ENCODE measurements at regions not wholly inside any gene's neighbourhood (a gene's known extent, or its start where the extent isn't known, plus 50 kb on each side); places are given as distances from the start of the nearest gene placed in this dataset.
A peak's percentile ranks its signal among the peaks of the same experiment; 100 is the strongest.

DNA sequence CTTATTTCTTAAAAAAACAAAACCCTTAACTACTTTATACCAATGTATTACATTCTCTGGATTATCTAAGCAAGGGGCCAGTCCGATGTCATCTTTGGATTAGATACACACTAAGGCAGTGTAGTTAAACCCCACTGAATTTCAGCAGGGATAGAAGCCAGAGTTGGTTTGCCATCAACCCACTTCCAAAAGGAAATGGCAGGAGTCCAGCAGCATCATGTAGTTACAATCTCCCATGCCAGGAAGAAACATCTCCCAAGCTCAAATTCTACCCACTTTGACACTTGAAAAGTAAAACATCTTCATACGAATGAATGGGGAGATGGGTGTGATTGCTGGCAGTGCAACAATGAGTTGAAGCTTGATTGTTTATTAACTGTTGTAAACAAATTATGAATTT lies 203.5 kb upstream of the PLXNC1 start:
- TF ChIP-seq, protein P1, sequence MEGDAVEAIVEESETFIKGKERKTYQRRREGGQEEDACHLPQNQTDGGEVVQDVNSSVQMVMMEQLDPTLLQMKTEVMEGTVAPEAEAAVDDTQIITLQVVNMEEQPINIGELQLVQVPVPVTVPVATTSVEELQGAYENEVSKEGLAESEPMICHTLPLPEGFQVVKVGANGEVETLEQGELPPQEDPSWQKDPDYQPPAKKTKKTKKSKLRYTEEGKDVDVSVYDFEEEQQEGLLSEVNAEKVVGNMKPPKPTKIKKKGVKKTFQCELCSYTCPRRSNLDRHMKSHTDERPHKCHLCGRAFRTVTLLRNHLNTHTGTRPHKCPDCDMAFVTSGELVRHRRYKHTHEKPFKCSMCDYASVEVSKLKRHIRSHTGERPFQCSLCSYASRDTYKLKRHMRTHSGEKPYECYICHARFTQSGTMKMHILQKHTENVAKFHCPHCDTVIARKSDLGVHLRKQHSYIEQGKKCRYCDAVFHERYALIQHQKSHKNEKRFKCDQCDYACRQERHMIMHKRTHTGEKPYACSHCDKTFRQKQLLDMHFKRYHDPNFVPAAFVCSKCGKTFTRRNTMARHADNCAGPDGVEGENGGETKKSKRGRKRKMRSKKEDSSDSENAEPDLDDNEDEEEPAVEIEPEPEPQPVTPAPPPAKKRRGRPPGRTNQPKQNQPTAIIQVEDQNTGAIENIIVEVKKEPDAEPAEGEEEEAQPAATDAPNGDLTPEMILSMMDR (IDR thresholded peaks at IDR 0.05), result no peak
- no peaks in the 10 kb centered on the region for H3K36me3 ChIP-seq
- no peak overlapping the region for H3K27ac ChIP-seq
- no peaks in the 10 kb centered on the region for H3K27me3 ChIP-seq
- H3K4me1 ChIP-seq, result peaks cover 0 to 11% (median 0%) of the 10 kb centered on the region in 4 donors
- DNase-seq, result no peak
- no peak overlapping the region for H3K4me3 ChIP-seq
- intact Hi-C loops (cut with DNase I; ENCODE audit: low total_unique reads), result no loop called here
- peaks cover 0 to 6% (median 0%) of the 10 kb centered on the region in 3 donors for H3K9me3 ChIP-seq

DNA sequence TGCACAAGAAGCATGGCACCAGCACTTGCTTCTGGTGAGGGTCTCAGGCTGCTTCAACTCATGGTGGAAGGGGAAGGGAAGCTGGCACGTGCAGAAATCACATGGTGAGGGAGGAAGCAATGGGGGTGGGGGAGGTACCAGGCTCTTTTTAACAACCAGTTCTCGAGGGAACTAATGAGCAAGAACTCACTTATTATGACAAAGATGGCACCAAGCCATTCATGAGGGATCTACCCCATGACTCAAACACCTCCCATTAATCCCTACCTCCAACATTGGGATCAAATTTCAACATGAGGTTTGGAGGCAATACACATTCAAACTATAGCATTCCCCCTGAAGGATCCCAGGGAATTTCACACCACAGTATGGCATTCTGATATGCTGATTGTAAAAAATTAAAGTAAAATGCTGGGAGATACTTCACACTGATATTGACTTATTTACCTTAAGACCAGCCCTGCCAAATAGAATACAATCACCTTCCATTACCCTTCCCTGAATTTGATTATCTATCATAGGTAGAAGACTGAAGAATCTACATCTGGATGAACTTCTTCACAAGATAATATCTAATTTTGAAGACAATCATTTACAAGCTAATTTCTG lies 201.7 kb upstream of the PLXNC1 start:
- Histone ChIP-seq H3K9me3 (peaks cover 0 to 6% (median 0%) of the 10 kb centered on the region in 3 donors), H3K27me3 (no peaks in the 10 kb centered on the region), H3K4me3 (no peak overlapping the region), H3K4me1 (peaks cover 0 to 21% (median 0%) of the 10 kb centered on the region in 4 donors), H3K36me3 (no peaks in the 10 kb centered on the region), H3K27ac (no peak overlapping the region)
- TF ChIP-seq, protein P1 (IDR thresholded peaks at IDR 0.05), result no peak
- intact Hi-C loops (cut with DNase I; ENCODE audit: low total_unique reads), result no loop called here
- no peak for DNase-seq

DNA sequence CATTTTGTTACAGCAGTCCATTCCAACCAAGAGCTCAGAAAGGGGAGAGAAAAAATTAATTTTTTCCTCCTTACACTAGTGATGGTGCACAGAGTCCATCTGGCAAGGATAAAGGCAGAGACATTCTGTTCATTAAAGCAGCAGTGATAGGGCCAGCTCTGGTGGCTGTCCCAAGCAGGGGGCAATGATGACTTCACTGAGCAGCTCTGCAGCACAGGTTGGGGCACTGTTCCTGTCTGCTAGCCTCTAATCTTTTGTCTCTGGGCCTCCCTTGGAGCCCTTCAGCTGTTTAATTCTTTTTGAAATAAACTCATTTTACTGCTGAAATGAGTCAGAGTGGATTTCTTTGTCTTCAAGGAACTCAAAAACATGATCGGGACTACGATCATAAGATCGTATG lies 200.9 kb upstream of the PLXNC1 start:
- H3K36me3 ChIP-seq, result no peaks in the 10 kb centered on the region
- H3K9me3 ChIP-seq, result peaks cover 0 to 6% (median 0%) of the 10 kb centered on the region in 3 donors
- no peak for DNase-seq
- H3K27me3 ChIP-seq, result no peaks in the 10 kb centered on the region
- intact Hi-C loops (cut with DNase I; ENCODE audit: low total_unique reads), result no loop called here
- H3K27ac ChIP-seq, result no peak overlapping the region
- TF ChIP-seq, protein P1 (IDR thresholded peaks at IDR 0.05), result no peak
- H3K4me3 ChIP-seq, result no peak overlapping the region
- peaks cover 0 to 21% (median 0%) of the 10 kb centered on the region in 4 donors for H3K4me1 ChIP-seq

DNA sequence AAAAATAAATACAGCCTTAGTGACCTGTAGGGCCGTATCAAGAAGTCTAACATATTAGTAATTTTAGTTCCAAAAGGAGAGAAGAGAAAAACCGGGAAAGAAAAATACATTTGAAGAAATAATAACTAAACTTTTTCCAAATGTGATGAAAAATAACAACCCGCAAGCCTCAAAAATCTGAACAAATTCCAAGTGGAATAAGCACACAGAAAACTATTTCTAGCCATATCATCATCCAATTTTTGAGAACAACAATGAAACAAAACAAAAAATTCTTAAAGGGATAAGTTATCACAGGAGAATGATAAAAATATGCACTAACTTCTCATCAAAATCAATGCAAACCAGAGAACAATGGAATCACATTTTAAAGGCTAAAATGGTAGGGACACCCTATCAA lies 198.1 kb upstream of the PLXNC1 start:
- Histone ChIP-seq H3K4me3 (no peak overlapping the region), H3K27ac (no peak overlapping the region), H3K4me1 (peaks cover 0 to 22% (median 0%) of the 10 kb centered on the region in 4 donors), H3K36me3 (no peaks in the 10 kb centered on the region), H3K9me3 (peaks cover 0 to 6% (median 0%) of the 10 kb centered on the region in 3 donors), H3K27me3 (no peaks in the 10 kb centered on the region)
- intact Hi-C loops (cut with DNase I; ENCODE audit: low total_unique reads), result no loop called here
- TF ChIP-seq, protein P1 (IDR thresholded peaks at IDR 0.05), result no peak
- no peak for DNase-seq

DNA sequence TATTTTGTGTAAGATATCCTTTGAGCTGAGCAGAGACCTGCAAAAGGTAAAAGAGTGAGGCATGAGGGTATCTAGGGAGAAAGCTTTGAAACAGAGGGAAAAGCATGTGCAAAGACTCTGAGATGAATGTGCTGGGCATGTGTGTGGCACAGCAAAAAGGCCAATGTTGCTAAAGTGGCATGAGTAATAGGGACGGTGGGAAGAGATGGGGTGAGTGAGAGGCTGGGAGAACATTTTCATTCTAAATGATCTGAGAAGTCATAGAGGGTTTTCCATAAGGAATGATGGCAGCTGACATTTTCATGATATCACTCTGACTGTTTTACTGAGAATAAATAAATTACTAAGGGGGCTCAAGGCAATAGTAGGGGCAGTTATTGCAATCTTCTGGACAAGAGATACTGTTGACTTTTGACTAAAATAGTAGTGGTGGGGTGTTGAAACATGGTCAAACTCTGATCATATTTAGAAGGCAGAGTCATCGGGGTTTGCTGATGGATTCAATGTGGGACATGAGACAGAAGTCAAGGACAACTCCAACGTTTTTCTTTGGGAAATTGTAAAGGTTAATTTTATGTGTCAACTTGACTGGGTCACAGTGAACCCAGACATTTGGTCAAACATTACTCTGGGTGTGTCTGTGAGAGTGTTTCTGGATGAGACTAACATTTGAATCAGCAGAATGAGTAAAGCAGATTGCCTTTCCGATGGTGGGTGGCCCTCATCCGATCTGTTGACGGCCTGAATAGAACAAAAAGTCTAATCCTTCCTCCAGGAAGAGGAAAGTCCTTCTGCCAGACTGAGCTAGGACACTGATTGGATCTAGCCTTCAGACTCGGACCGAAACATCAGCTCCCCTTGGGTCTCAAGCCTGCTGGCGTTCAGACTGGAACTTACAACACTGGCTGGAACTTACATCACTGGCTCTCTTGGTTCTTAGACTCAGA lies 193.9 kb upstream of the PLXNC1 start:
- DNase-seq, result peak; percentile 75 to 76
- Histone ChIP-seq H3K36me3 (no peaks in the 10 kb centered on the region), H3K27ac (peak overlapping the region; percentile 46 to 53), H3K9me3 (peaks cover 0 to 3% (median 0%) of the 10 kb centered on the region in 3 donors), H3K4me1 (peaks cover 0 to 22% (median 0%) of the 10 kb centered on the region in 4 donors), H3K4me3 (no peak overlapping the region), H3K27me3 (no peaks in the 10 kb centered on the region)
- TF ChIP-seq, protein P1 (IDR thresholded peaks at IDR 0.05), result no peak
- intact Hi-C loops (cut with DNase I; ENCODE audit: low total_unique reads), result no loop called here
